Lower leg skin (tissue), 4 donors: ENCODE measurements at regions not wholly inside any gene's neighbourhood (a gene's known extent, or its start where the extent isn't known, plus 50 kb on each side); places are given as distances from the start of the nearest gene placed in this dataset.
"Not testable (repeated sequence)": the region's sequence is repeated elsewhere in the genome, so short reads cannot be mapped to it uniquely, and the experiment has no call there.

Experiments used
- DNase-seq, 2 donors: peaks; one replicate each; pipeline ENCODE4 v3.0.0-alpha.2; 2019; ENCODE audit warnings: low spot score in 2 of 2
- H3K4me3 ChIP-seq: fragments of 200-600 bp; sonication (generic); 2 replicates; pipeline ENCODE4 v1.5.1; 2017; ENCODE audit warnings: mild to moderate bottlenecking, low read depth; ENCODE audit not compliant: poor library complexity, severe bottlenecking
- CTCF ChIP-seq, 3 donors: fragments of 450-650 bp; IDR thresholded peaks; one replicate each; pipeline ENCODE4 v1.5.1; 2016; ENCODE audit warnings: antibody characterized with exemption in 3 of 3, mild to moderate bottlenecking in 3 of 3, moderate library complexity in 2 of 3
- POLR2A ChIP-seq, 2 donors: fragments of 450-650 bp; IDR thresholded peaks; one replicate each; pipeline ENCODE4 v1.6.1; 2016 to 2017; ENCODE audit warnings: antibody characterized with exemption in 2 of 2, mild to moderate bottlenecking in 1 of 2, moderate library complexity in 1 of 2
- WGBS, 2 donors: methylation state at CpG; one replicate each; pipeline ENCODE4 v1.1.5; 2018; 5-methylcytosine and 5-hydroxymethylcytosine counted together
- intact Hi-C: fragments of 100-400 bp; cut with DNase I; formaldehyde crosslinking; loops from one replicate; pipeline ENCODE4 v1.15.0; 2023; ENCODE audit warnings: low total_unique reads

GRCh38 chr17:34740565-34741520 lies 161.5 kb downstream of the TMEM132E start:
- TF ChIP-seq CTCF (IDR thresholded peaks at IDR 0.05) (no peak), POLR2A (IDR thresholded peaks at IDR 0.05) (no peak)
- DNase-seq = peak in 1 of 2 donors; percentile 34
- intact Hi-C loops = no loop called here
- 48 to 61% methylated on average over 8 of the region's 8 CpGs for WGBS, 2 donors
- no peak overlapping the region for H3K4me3 ChIP-seq

GRCh38 chr17:34739386-34739785 lies 160.0 kb downstream of the TMEM132E start:
- H3K4me3 ChIP-seq = no peak overlapping the region
- TF ChIP-seq POLR2A (IDR thresholded peaks at IDR 0.05) (no peak), CTCF (IDR thresholded peaks at IDR 0.05) (no peak)
- intact Hi-C loops = no loop called here
- 63 to 67% methylated on average over 5 of the region's 5 CpGs for WGBS, 2 donors
- peak in 1 of 2 donors; percentile 46 for DNase-seq

GRCh38 chr17:34737673-34738072 lies 158.3 kb downstream of the TMEM132E start:
- intact Hi-C loops, H3K4me3 ChIP-seq: not testable (repeated sequence)
- WGBS, 2 donors = 61 to 81% methylated on average over 4 of the region's 4 CpGs
- DNase-seq = peak in 1 of 2 donors; percentile 32

GRCh38 chr17:34736611-34737010 lies 157.2 kb downstream of the TMEM132E start:
- no peak overlapping the region for H3K4me3 ChIP-seq
- TF ChIP-seq CTCF (IDR thresholded peaks at IDR 0.05) = no peak
- TF ChIP-seq POLR2A (IDR thresholded peaks at IDR 0.05) = no peak
- whole genome bisulfite sequencing, 2 donors = 69 to 74% methylated on average over 8 of the region's 8 CpGs
- intact Hi-C loops = no loop called here
- peak in 1 of 2 donors; percentile 56 for DNase-seq

DNA sequence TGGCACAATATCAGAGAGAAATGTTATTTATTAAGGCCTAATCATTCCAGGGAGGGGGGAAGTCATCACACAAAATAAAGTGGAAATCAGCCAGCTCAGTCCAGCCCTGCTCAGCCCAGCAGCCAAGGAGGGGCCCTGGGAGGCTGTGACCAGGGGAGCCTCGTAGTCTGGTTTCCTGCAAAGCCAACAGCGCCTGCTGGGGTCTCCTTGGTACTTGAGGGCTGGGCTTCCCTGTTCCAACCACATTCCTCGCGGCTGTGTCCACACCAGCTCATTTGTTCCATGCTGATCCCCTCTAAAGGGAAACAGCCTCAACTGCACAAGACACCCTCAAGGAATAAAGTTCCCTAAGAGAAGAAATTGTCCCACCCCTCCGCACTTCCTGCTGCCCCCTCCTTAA lies 154.0 kb downstream of the TMEM132E start:
- intact Hi-C loops = no loop called here
- TF ChIP-seq CTCF (IDR thresholded peaks at IDR 0.05) = no peak
- no peak for TF ChIP-seq POLR2A (IDR thresholded peaks at IDR 0.05)
- H3K4me3 ChIP-seq = no peak overlapping the region
- 43 to 73% methylated on average over 5 of the region's 5 CpGs for WGBS, 2 donors
- DNase-seq = peak in 1 of 2 donors; percentile 62

DNA sequence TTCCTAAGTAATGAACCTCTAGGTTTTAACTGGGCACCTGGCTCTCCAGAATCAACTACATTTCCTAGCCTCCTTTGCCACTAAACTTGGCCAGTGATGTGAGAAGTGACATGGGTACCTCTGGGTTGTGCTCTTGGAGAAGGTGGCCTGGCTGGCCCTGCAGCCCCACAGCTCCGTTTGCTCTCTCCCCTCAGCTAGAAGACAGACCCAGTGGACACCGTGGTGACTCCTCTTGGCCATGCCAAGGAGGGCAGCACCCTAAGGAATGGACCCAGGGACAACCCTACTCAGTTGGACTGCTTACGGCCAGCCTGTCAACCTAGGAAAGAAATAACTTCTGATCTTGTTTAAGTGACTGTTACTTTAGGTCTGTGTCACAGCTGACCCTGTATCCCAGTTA lies 151.4 kb downstream of the TMEM132E start:
- intact Hi-C loops = no loop called here
- H3K4me3 ChIP-seq = no peak overlapping the region
- 71 to 74% methylated on average over 3 of the region's 3 CpGs for WGBS, 2 donors
- peak in 1 of 2 donors; percentile 58 for DNase-seq
- TF ChIP-seq CTCF (IDR thresholded peaks at IDR 0.05) = no peak
- no peak for TF ChIP-seq POLR2A (IDR thresholded peaks at IDR 0.05)
